HG02943 (cell line): ENCODE measurements at regions not wholly inside any gene's neighbourhood (a gene's known extent, or its start where the extent isn't known, plus 50 kb on each side); places are given as distances from the start of the nearest gene placed in this dataset.

Source experiments
- ATAC-seq: cut with Tn5 transposase; IDR thresholded peaks from one replicate; pipeline ENCODE4 v1.9.1; 2021; ENCODE audit warnings: mild to moderate bottlenecking, low read depth, moderate library complexity; ENCODE audit not compliant: unreplicated experiment

GRCh38 chr7:41878309-41879295, 175.7 kb upstream of the INHBA start:
- ATAC-seq: no peak

DNA sequence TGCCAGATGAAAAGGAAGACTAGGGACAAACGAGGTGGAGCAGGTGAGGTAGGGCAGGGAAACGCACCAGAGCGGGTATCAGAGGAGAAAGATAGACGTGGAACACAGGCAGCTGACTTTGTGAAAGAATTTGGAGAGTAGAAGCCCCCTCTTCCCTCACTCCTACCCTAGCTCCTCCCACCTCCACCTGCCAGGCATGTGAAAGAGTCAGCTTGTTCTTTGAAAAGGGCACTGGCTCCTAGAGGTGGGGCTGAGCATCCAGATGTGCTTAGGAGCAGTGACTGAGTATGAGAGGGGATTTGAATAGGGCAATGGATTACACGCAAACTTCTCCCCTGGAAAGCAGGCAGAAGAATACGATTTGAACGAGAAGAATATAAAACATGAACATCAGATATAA, 174.2 kb upstream of the INHBA start:
- no peak for ATAC-seq

- ATAC-seq: no peak
Observed at GRCh38 chr7:41875513-41875912, 172.6 kb upstream of the INHBA start.

DNA sequence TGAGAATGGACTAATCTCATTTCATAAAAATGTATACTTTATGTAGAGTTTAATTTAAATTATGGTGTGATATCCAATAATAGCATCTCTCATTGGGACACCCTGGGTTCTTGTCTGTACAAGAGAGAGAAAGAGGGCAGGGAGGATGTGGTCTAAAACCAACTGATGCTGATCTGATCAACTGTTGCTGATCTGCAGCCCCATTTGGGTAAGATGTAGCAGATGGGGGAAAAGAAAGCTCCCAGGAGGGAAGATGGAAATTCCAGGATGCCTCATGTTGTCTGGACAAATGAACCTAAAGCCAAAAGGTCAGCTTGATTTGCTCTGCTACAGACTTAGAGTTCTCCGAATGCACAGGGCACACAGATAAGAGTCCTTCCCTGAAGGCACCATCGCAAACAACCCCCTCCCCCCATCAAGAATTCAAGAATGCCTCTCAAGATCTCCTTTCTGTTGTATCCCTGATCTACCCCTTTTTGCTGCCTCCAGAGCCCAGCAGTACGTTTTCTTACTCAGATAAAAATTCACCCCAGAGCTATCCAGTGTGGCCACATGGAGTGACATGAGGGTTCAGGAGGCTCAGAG, 171.4 kb upstream of the INHBA start:
- no peak for ATAC-seq

DNA sequence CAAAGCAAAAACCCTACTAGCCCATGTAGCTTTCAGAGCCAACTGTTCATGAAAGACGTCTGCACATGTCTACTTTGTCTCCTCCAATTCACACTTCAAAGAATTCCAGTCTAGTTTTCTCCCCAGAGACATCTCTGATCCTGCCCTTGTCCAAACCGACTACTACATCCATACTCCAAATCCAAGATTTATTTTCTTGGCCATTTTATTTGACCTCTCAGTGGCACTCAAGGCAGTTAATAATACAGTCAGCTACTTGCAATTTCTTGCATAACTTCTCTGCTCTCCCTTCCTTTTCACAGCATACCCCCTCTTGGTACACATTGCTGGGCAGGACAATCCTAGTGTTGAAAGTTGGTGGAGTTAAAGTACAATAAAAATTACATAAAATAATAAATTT, 170.9 kb upstream of the INHBA start:
- no peak for ATAC-seq

GRCh38 chr7:41872966-41873365, 170.1 kb upstream of the INHBA start:
- no peak for ATAC-seq

DNA sequence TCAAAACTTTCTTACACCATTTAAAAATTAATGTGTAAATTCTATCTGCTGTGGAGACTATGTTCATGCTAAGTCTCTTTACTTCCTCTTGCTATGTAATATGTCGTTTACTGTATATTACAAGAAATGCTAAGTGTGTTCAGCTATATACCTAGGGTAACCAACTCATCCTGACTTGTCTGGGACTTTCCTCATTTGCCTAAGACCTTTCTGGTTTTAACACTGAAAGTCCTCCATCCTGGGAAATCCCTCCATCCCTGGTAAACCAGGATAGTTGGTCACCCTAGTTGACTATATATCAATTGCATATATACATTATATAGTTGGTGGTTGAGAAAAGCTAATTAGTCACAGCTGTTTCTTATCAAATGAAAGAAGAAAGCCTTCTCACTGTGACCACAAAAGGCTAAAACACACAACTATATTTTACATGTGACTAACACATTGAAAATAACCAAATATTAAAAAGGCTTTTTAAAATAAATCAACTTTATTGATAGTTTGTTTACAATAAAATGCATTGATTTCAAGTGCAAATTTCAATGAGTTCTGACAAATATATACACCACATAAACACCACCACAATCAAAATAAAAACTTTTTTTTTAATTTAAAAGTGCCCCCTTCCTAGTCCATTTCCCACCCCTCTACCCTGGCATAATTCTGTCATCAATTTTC, 167.7 kb upstream of the INHBA start:
- no peak for ATAC-seq

DNA sequence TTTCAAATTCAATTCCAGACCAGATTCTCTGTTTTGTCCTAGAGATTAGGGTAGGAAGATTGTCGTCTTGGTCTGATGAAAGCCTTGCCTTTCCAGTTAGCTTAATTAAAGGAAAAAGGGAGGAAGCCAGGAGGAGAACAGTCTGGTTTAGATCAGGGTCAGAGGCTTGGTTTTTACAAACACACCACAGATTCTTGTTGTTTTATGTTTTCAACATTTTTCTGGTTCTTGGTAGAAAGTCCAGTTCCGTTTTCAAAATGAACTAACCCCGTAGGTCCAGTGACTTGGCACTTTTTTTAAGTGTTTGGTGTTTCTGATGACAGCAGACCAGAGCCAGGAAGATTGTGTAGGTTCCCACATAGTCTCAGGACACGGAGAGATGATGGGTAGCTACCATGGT, 167.1 kb upstream of the INHBA start:
- no peak for ATAC-seq

GRCh38 chr7:41869596-41869995, 166.7 kb upstream of the INHBA start:
- no peak for ATAC-seq

GRCh38 chr7:41869091-41869490, 166.2 kb upstream of the INHBA start:
- no peak for ATAC-seq

DNA sequence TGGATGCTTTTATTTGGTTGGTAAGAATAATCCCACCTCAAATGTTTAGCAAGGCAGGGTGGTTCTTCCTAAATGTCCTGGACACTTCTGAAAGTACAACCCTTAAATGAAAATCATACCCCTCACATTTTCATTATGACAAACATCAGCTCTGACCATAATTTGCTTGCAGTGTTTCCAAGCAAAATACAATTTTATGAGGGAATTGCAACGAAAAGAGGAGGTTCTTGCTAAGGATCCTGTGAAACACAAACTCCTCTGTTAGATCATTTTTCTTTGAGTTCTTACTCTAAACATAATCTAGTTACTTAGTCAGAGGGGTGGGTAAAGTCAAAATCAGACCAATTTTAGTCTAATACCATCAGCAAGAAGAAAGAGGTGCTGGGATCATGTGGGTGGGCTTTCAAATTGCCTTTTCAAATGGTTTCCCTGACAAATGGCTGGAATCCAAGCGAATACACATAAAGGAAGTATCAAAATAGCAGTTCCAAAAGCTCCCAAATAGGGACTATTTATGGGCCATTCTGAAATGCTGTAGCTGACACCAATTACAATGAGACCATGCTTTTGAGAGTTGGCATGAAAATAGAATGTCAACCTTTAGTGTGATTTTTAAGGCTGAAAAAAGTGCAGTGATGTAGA, 164.9 kb upstream of the INHBA start:
- no peak for ATAC-seq

- ATAC-seq: no peak
Observed at GRCh38 chr7:41862261-41862660, 159.4 kb upstream of the INHBA start.

DNA sequence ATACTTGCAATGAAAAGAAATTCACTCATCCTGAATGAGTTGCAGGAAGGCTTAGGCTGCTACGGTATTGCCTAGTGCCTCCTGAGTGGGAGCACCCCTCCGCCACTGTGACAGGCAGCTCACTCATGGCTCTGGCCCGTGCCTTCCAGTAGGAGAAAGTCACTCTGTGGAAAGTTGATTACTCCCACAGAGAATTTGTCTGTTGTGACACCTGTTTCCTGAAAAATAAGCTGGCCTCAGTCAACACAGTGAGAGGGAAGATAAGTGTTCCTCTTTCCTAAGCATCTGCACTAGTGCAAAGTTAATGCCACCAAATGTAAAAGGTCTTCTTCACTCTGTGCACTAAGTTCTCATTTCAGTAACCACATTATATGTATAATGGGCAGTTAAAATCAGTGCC, 158.8 kb upstream of the INHBA start:
- no peak for ATAC-seq

DNA sequence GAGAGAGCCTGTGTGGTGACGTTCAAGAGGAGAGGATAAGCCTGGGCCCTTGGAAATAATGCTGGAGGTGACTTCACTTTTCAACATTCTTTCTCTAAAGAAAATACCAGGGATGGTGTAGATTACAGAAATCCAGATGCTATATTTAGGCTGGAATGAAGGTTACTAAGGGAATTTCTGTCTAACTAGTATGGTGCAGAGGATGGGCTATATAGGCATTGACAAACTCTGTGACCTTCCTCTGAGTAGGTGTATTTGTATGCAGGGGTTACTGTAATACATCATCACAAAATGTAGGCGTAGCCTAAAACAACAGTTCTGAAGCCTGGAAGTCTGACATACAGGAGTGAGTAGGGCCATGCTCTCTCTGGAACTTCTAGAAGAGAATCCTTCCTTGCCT, 155.3 kb upstream of the INHBA start:
- ATAC-seq: no peak

- ATAC-seq: no peak
Observed at GRCh38 chr7:41855798-41856197, 152.9 kb upstream of the INHBA start.

- no peak for ATAC-seq
Observed at GRCh38 chr7:41847606-41848005, 144.7 kb upstream of the INHBA start.

DNA sequence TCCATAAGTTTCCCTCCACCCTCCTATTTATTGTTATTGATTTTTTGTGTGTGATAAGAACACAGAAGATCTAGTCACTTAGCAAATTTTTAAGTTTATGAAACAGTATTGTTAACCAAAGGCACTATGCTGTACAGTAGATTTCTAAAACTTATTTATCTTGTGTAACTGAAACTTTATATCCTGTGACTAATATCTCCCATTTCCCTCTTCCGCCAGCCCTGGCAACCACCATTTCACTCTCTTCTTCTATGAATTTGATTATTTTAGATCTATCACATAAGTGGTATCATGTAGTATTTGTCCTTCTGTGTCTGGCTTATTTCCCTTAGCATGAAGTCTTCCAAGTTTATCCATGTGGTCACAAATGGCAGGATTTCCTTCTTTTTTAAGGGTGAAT, 144.3 kb upstream of the INHBA start:
- ATAC-seq: no peak

DNA sequence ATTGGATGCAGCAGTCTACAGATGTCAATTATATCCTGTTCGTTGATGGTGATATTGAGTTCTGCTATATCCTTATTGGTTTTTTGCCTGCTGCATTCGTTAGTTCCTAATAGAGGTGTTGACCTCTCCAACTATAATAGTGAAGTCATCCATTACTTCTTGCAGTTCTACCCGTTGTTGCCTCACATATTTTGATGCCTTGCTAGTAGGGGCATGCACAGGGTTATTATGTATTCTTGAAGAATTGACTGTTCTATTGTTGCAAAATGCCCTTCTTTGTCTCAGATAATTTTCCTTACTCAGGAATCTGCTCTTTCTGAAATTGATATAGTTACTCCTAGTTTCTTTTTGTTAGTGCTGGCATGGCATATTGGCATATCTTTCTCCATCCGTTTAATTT, 140.1 kb upstream of the INHBA start:
- no peak for ATAC-seq

- no peak for ATAC-seq
Observed at GRCh38 chr7:41837916-41838315, 135.0 kb upstream of the INHBA start.

- ATAC-seq: no peak
Observed at GRCh38 chr7:41835976-41836530, 133.2 kb upstream of the INHBA start.
